Activated naive CD4-positive, alpha-beta T cell treated with Interleukin-2 at 50 U/mL for 16 hours (primary cell): ENCODE measurements at regions not wholly inside any gene's neighbourhood (a gene's known extent, or its start where the extent isn't known, plus 50 kb on each side); places are given as distances from the start of the nearest gene placed in this dataset.
"Not testable (repeated sequence)": the region's sequence is repeated elsewhere in the genome, so short reads cannot be mapped to it uniquely, and the experiment has no call there.

ENCODE experiments used
- DNase-seq: peaks from one replicate; pipeline ENCODE4 v3.0.0-alpha.2; 2020

DNA sequence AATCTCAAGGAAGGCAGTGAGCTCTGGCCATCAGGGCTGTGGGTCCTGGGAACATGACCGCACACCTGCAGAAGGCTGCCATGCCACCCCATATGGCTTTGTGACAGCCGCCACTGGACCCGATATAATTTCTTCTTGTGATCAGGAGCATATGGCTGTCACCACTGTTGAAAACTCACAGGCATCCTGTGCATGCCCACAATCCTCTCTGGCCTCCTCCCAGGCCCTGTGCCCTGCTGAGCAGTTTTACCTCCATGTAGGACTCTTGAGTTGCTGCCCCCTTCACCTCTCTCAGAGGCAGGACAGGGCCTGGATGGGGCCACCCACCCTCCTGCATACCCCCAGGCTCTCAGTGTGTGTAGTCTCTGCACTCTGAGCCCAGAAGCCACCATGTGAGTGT lies 391.9 kb upstream of the AKR1E2 start:
- DNase-seq: no peak

GRCh38 chr10:4431114-4431863 lies 394.7 kb upstream of the AKR1E2 start:
- no peak for DNase-seq

DNA sequence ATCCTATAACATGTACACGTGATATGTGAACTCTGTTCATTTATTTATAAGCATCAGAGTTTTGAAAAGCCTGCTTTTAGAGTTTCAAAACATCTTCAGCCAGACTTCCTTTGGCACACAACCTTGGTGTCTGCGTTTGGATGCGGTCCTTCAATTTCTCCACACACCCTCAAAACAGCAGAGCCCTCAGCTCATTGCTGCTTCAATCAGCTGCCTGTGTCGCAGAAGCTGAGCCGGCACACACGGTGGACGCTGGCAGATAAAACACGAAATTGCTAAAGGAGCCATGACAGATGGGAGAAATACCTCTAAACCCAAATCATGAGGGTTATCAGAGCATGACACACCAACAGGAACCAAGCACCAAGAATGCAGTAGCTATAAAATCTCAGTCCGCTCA lies 396.4 kb upstream of the AKR1E2 start:
- no peak for DNase-seq

DNA sequence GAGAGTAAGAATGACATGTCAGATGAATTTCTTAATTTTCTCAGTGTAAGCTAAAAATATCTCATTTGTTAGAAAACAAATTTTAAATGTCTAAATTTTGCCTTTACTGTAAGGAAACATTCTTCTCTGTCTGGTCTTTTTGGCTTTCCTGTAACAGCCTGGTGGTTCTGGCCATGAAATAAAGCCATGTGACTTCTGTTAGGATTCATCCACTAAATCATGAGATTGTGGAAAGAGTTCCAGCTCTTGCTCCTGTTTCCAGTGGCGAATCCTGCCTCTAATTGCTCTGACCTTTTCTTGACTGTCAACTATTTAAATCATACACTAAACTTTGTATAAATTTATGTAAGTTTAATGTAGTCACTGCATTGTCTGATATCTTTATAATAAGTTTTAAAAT lies 398.5 kb upstream of the AKR1E2 start:
- DNase-seq: no peak

GRCh38 chr10:4426866-4427265 lies 399.1 kb upstream of the AKR1E2 start:
- no peak for DNase-seq

GRCh38 chr10:4409319-4409718 lies 416.7 kb upstream of the AKR1E2 start:
- DNase-seq: no peak

DNA sequence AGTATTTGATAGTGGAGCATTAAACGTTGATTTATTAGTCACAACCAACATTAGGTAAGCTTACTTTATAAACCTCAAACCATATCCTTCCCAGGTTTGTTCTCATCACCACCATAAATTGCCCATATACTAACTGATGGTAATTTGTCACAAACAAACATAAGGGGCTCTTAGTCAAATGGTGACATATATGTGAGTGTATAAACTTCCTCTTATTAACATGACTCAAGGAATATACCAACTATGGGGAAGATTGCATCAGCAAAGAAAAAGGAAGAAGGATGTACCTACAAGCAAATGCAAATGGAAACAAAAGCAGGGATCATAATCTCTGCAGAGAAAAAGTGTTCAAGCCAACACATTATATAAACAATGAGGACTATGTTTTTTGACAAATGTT lies 418.2 kb upstream of the AKR1E2 start:
- DNase-seq: no peak

- no peak for DNase-seq
These were observed 420.2 kb upstream of the AKR1E2 start for GRCh38 chr10:4405828-4406227.

DNA sequence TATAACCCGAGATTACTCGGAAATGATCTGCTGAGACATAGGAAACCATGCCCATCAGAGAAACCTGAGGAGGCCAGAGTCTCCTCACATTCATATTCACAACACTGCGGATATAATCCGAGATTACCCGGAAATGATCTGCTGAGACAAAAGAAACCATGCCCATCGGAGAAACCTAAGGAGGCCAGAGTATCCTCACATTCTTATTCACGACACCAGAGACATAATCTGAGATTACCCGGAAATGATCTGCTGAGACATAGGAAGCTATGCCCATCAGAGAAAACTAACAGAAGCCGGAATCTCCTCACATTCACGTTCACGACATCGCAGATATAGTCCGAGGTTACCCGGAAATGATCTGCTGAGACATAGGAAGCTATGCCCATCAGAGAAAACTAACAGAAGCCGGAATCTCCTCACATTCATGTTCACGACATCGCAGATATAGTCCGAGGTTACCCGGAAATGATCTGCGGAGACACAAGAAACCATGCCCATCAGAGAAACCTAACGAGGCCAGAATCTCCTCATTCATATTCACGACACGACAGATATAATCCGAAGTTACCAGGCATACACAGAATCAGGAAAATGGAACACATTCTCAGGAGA lies 422.3 kb upstream of the AKR1E2 start:
- DNase-seq: no peak

DNA sequence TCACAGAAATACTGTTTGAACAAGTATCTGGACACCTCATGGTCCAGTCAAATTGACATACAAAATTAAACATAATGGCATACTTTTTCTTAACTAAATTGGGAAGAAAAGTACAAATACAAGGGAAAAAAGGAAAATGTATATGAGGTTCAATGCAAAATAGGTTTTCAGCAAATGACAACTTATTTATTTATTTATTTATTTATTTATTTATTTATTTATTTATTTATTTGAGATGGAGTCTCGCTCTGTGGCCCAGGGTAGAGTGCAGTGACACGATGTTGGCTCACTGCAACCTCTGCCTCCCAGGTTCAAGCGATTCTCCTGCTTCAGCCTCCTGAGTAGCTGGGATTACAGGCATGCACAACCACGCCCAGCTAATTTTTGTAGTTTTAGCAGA lies 424.9 kb upstream of the AKR1E2 start:
- not testable (repeated sequence) for DNase-seq

DNA sequence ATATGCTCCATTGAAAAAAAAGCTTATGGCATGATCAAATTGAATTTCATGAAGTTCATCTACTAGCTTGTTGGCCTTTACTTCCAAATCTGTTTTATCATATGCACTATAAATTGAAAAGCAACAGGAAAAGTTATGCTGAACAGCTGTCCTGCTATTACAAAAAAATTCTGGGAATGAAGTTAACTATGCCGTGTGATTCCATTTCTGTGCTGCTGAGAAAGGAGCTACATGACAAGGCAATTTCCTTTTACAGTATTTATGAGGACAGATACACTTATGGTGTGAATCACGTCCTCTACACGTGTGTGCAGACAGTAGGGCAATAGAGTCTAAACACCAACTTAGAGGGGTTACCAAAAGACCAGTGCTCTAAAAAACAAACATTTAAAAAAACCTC lies 426.5 kb upstream of the AKR1E2 start:
- no peak for DNase-seq

DNA sequence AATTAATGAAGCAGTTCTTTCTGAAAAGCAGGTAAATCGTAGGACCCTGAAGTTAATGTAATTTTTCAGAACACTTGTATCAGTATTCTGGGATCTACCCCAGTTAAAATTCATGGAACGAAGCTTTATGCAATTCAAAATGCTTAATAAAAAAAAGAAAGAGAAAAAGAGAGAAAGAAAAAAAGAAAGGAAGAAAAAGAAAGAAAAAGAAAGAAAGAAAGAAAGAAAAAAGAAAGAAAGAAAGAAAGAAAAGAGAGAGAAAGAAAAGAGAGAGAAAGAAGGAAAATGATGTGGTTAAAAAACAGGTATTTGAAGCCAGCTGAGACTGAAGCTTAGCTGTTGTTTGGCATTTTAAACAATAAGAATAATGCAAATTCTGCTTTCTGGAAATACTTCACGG lies 427.4 kb upstream of the AKR1E2 start:
- DNase-seq: no peak

DNA sequence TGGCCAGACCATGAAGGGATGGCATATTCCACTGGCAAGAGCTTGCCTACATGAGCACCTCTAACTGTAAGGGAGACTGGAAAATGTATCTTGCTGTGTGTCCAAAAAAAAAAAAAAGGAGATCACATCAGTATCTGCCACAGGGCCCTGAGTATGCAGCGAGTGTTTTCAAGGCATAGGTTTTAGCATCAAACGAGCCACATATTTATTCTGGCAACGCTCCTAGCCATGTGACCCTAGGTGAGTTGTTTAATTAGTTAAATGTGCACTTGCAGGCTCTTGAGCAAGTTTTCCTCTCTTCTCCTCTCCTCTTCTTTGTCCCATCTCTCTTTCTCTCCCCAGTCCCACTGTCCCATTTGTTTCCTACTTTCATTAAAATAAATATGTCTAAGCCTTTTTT lies 428.7 kb upstream of the AKR1E2 start:
- no peak for DNase-seq

DNA sequence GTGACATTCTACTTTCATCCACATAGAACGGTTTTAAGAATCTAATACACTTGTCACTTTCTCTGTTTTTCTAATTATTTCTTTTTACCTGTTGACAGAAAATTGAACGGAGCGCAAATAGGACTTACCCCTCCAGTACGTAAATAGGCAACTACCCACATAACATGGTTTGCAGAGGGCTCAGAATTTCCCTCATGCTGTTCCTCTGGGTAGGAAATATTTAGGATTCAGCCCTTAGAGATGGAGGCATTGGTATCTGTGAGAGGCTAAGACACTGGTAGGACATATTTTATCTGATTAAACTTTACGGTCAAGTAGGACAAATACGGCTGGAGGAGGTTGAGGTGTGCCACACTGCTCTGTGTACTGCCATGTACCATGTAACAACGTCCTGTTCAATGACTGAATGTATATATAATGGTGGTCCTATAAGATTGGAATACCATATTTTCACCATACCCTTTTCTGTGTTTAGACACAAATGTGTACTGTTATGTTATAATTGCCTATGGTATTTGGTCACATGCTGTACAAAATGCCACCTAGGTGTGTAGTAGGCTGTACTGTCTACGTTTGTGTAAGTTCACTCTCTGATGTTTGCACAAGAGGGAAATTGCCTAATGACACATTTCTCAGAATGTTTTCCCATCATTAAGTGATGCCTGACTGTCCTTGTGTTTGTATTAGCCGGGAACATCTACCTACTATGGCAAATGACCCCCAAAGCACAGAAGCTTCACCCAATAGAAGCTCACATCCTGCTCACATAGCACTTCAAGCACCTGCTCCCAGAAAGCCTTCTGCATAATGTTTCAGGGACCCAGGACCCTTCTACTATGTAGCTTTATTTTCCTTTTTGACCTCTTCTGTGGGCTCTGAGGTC lies 429.4 kb upstream of the AKR1E2 start:
- DNase-seq: no peak

DNA sequence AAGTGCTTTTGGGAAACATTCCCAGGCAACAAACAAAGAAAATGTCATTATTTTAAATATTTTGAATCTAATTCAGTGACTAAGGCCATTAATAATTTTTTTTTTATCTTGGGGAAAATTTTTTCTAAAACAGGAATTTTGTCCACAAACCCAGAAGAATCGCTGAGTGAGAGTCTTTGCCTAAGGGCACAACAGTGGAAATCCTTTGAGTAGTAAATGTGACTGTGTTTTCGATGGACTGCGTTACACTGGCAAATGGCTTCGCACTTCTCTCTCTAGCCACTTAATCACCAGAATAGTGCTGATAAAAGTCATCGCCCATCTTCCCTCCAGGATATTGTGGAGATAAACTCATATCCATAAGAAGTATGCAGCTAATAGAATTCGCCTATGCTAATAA lies 430.3 kb upstream of the AKR1E2 start:
- DNase-seq: no peak

GRCh38 chr10:4394455-4394854 lies 431.6 kb upstream of the AKR1E2 start:
- not testable (repeated sequence) for DNase-seq

DNA sequence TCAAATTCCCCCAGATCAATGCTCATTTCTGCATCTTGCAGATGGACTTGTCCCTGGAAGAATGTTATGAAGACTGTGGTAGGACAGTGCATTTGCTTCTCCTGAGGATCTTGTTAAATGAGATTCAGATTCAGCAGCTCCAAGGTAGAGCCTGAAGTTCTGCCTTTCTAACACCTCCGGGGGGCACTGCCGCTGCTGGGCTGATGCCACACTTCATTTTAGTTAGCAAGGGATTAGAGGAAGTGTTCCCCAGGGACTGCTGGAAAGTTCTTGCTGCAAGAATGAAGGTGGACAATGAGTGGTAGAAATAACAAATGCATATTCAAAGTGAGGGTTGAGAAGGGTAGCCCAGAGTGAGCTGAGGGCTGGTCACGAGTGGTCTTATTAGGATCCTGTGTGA lies 434.3 kb upstream of the AKR1E2 start:
- DNase-seq: no peak

GRCh38 chr10:4390219-4390618 lies 435.8 kb upstream of the AKR1E2 start:
- no peak for DNase-seq

DNA sequence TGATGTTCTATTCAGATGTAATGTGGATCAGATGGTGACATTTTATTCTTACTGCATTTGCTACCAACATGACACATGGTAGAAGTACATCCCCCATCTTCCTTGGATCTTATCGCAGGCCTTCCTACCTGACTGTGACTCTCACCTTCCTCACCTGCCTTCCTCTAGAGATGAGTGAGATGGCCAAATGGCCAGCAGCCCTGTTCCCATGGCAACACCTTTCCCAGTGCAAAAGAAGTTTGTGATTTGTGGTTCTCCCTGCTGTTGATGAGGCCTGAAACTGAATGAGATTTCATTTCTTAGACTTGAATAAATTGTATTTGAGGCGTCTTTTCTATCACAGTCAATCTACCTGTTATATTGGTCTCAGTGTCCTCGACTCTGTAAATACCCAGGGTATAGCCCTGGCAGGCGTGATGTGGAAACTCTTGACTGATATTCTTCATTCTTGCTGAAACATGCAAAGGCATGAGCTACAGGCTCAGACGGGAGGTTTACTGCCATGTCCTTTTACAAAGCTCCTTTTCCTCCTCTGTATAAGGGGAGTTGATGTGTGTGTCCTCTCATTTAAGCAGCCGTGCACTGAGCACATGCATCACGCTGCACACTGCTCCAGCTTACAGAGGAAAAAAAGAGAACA lies 440.7 kb upstream of the AKR1E2 start:
- no peak for DNase-seq

DNA sequence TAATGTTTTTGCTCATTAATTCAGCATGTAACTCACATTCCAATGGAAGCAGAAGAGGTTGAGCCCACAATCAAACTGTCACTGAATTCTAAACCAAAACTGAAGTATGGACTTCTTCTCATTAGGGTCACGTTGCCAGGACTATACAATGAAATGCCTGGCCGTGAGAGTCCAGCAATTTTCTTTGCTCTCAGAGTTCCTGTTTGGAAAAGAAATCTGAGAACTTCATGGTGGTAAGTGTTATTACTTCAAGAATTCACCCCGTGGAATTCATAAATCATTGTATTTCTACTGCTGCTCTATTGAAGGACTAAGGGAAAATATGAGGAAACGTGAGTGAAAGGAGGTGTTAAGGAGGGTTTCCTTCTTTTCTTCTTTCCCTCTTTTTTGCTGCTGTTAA lies 441.8 kb upstream of the AKR1E2 start:
- DNase-seq: no peak

GRCh38 chr10:4383651-4384098 lies 442.3 kb upstream of the AKR1E2 start:
- DNase-seq: no peak

- DNase-seq: no peak
These were observed 443.2 kb upstream of the AKR1E2 start for GRCh38 chr10:4382811-4383210.

DNA sequence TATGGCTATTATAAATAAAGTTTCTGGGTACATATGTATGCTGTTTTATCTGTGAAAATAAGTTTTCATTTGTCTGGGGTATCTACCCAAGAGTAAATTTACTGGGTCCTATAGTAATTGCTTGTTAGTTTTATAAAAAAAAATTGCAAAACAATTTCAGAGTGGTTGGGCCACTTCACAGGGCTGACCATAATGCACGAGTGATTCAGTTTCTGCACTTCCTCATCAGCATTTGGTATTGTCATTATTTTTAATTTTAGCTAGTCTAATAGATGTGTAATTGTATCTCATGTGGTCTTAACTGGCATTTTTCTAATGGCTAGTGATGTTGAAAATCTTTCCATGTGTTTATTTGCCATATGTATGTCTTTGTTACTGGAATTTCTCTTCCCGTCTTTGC lies 452.4 kb upstream of the AKR1E2 start:
- DNase-seq: no peak
